BJ (cell line): ENCODE measurements at regions not wholly inside any gene's neighbourhood (a gene's known extent, or its start where the extent isn't known, plus 50 kb on each side); places are given as distances from the start of the nearest gene placed in this dataset.

Experiments
- CTCF ChIA-PET: fragments of 350-600 bp; formaldehyde crosslinking; extraction: SDS; loops from one replicate; lab custom pipeline; 2021; ENCODE audit warnings: antibody characterized with exemption, inconsistent platforms; lab: Yijun Ruan, JAX
- POLR2A ChIA-PET: fragments of 300-600 bp; sonication (Branson Sonifier 250); formaldehyde crosslinking; extraction: SDS; loops from one replicate; lab custom pipeline; 2021; ENCODE audit warnings: antibody characterized with exemption; lab: Charles Lee
- DNase-seq: peaks from one replicate; pipeline ENCODE4 v3.0.0-alpha.2; 2011; ENCODE audit warnings: low read depth
- H3K27me3 ChIP-seq: 2 replicates; pipeline ENCODE4 v1.6.0; 2011; ENCODE audit warnings: low read length; ENCODE audit not compliant: control insufficient read depth, insufficient read depth
- H3K36me3 ChIP-seq: 2 replicates; pipeline ENCODE4 v1.5.1; 2011; ENCODE audit warnings: low read length; ENCODE audit not compliant: control insufficient read depth, insufficient read depth
- H3K4me3 ChIP-seq: 2 replicates; pipeline ENCODE4 v1.5.1; 2011; ENCODE audit warnings: low read depth, mild to moderate bottlenecking, control low read depth, low read length
- TF ChIP-seq, protein P1 (sequence below): IDR thresholded peaks from 2 replicates; pipeline ENCODE4 v1.5.1; 2011; ENCODE audit warnings: low read depth, mild to moderate bottlenecking, control low read depth, inconsistent platforms, low read length, moderate library complexity; ENCODE audit not compliant: insufficient read depth

DNA sequence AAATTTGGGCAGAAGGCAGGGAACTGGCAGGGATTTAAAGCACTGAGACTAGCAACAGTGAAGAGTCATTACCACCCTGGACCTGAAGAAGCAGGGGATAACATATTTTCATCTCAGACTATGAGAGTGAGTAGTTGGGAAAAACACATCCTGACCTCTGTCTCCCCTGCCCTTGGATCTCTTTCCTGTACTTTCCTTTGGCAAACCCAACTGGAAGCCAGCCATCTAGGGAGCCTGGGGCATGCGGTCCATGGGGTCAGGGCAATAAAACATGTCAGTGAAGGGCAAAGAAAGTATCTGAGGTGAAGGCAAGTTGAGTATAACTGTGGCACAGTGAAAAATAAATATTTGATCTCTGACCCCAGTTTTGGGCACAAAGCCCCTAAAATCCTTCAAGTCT, 698.2 kb downstream of the DOK5 start:
- POLR2A ChIA-PET: no interaction called here
- Histone ChIP-seq H3K4me3 (no peak overlapping the region), H3K27me3 (no peaks in the 10 kb centered on the region), H3K36me3 (no peaks in the 10 kb centered on the region)
- TF ChIP-seq, protein P1, sequence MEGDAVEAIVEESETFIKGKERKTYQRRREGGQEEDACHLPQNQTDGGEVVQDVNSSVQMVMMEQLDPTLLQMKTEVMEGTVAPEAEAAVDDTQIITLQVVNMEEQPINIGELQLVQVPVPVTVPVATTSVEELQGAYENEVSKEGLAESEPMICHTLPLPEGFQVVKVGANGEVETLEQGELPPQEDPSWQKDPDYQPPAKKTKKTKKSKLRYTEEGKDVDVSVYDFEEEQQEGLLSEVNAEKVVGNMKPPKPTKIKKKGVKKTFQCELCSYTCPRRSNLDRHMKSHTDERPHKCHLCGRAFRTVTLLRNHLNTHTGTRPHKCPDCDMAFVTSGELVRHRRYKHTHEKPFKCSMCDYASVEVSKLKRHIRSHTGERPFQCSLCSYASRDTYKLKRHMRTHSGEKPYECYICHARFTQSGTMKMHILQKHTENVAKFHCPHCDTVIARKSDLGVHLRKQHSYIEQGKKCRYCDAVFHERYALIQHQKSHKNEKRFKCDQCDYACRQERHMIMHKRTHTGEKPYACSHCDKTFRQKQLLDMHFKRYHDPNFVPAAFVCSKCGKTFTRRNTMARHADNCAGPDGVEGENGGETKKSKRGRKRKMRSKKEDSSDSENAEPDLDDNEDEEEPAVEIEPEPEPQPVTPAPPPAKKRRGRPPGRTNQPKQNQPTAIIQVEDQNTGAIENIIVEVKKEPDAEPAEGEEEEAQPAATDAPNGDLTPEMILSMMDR: no peak
- DNase-seq: no peak
- CTCF ChIA-PET: no interaction called here

DNA sequence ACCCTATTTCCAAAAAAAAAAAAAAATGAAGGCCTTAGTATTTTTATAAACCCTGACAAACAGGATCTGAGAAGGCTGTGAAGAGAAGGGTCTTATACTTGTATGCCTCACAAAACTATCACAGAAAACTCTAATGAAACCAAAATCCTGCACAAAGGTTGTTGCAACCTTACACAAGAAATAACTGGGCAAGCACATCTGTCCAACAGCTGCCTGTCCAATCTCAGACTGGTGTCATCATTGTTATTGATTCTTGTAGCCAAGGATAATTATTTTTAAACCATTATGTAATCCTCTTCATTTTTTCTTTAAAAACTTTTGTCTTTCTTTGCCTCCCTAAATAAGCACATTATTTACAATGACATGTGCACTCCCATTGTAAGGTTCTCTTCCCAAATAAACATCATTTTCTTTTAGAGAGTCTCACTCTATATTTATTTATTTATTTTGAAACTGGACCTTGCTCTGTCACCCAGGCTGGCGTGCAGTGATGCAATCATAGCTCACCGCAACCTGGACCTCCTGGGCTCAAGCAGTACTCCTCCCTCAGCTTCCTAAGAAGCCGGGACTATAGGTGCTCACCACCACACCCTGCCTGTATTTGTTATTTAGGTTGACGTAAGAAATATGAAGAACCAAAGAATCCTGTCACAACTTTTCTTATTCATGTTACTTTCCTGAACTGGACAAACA, 697.1 kb downstream of the DOK5 start:
- no peak overlapping the region for H3K4me3 ChIP-seq
- no peaks in the 10 kb centered on the region for H3K36me3 ChIP-seq
- no peaks in the 10 kb centered on the region for H3K27me3 ChIP-seq
- ChIA-PET CTCF (no interaction called here), POLR2A (no interaction called here)
- DNase-seq: no peak
- TF ChIP-seq, protein P1: no peak

DNA sequence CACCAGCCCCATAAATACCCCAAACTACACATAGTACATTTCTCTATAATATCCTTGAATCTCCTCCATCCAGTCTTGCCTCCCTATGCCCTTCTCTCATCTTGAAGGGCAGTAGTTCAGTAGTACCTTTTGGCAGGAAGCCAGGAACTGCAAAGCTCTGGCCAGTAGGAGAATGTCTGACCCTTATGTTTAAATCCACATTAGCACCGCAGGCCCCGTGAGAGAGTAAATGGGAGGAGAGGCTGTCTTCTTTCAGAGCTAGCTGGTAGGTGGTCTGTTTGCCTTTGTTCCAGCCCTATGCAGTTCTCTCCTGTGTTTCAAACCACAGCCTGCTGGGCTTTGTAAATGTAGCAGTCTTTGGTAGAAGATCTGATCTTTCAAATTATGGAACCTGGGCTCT, 690.7 kb downstream of the DOK5 start:
- Histone ChIP-seq H3K27me3 (no peaks in the 10 kb centered on the region), H3K4me3 (no peak overlapping the region), H3K36me3 (no peaks in the 10 kb centered on the region)
- POLR2A ChIA-PET: no interaction called here
- TF ChIP-seq, protein P1: no peak
- no peak for DNase-seq
- CTCF ChIA-PET: no interaction called here

DNA sequence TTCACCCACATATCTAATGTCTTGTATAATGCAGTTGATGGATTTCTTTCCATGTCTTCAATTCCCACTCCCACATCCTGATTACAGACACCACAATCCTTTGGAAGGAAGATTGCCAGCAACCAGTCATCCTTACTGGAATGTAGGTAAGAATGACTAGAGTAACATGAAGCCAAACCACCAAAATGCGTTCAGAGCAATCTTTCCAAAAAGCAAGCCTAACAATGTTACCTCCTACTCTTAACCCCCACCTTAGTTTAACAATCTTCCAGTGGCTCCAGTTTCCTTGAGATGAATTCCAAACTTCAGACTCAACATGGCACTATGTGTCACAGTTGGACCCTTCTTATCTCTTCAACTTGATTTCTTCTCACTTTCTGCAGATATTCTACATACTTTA, 685.6 kb downstream of the DOK5 start:
- ChIA-PET POLR2A (no interaction called here), CTCF (no interaction called here)
- TF ChIP-seq, protein P1: no peak
- DNase-seq: no peak
- H3K27me3 ChIP-seq: no peaks in the 10 kb centered on the region
- no peak overlapping the region for H3K4me3 ChIP-seq
- H3K36me3 ChIP-seq: no peaks in the 10 kb centered on the region

DNA sequence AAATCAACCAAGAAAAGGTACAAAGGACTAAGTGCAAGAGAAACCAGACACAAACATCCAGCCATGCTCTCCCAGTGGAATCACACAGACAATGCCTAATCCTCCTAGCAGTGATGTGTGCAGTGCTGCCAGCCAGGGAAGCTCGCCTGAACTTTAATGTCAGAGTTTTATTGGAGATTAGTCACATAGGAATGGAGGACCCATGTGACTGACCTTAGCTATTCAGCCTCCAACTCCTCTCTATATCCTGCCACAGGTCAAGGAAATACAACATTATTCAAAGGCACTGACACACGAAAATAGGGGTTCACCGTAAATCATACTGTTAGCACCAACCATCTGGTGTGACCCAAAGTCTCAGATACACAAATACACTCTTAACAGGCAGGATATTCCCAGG, 684.6 kb downstream of the DOK5 start:
- Histone ChIP-seq H3K27me3 (no peaks in the 10 kb centered on the region), H3K4me3 (no peak overlapping the region), H3K36me3 (no peaks in the 10 kb centered on the region)
- CTCF ChIA-PET: no interaction called here
- peak; percentile 13 for DNase-seq
- TF ChIP-seq, protein P1: no peak
- POLR2A ChIA-PET: no interaction called here
